HUES64 (cell line): ENCODE measurements at regions not wholly inside any gene's neighbourhood (a gene's known extent, or its start where the extent isn't known, plus 50 kb on each side); places are given as distances from the start of the nearest gene placed in this dataset.
A peak's percentile ranks its signal among the peaks of the same experiment; 100 is the strongest.

ENCODE experiments used
- H3K27ac ChIP-seq: 2 replicates; pipeline ENCODE4 v1.7.0; 2013; ENCODE audit warnings: low read depth, low read length, inconsistent platforms
- H3K27me3 ChIP-seq: 2 replicates; pipeline ENCODE4 v1.6.1; 2013; ENCODE audit warnings: mild to moderate bottlenecking, low read length; ENCODE audit not compliant: insufficient read depth
- H3K36me3 ChIP-seq: 2 replicates; pipeline ENCODE4 v1.6.1; 2013; ENCODE audit warnings: mild to moderate bottlenecking, low read length; ENCODE audit not compliant: insufficient read depth
- H3K4me1 ChIP-seq: 2 replicates; pipeline ENCODE4 v1.6.1; 2013; ENCODE audit warnings: mild to moderate bottlenecking, low read length, moderate library complexity; ENCODE audit not compliant: insufficient read depth
- H3K4me3 ChIP-seq: 2 replicates; pipeline ENCODE4 v1.5.1; 2013; ENCODE audit warnings: mild to moderate bottlenecking, low read length, moderate library complexity
- H3K9ac ChIP-seq: 2 replicates; pipeline ENCODE4 v1.6.1; 2013; ENCODE audit warnings: mild to moderate bottlenecking, low read depth, low read length
- H3K9me3 ChIP-seq: 2 replicates; pipeline ENCODE4 v1.6.1; 2013; ENCODE audit warnings: low read depth, low read length; ENCODE audit not compliant: insufficient read depth
- WGBS: fragments of 150-250, 120-280 bp; methylation state at CpG from one replicate; pipeline ENCODE4 v1.1.7; 2013; ENCODE audit warnings: missing lambda C conversion rate; 5-methylcytosine and 5-hydroxymethylcytosine counted together

DNA sequence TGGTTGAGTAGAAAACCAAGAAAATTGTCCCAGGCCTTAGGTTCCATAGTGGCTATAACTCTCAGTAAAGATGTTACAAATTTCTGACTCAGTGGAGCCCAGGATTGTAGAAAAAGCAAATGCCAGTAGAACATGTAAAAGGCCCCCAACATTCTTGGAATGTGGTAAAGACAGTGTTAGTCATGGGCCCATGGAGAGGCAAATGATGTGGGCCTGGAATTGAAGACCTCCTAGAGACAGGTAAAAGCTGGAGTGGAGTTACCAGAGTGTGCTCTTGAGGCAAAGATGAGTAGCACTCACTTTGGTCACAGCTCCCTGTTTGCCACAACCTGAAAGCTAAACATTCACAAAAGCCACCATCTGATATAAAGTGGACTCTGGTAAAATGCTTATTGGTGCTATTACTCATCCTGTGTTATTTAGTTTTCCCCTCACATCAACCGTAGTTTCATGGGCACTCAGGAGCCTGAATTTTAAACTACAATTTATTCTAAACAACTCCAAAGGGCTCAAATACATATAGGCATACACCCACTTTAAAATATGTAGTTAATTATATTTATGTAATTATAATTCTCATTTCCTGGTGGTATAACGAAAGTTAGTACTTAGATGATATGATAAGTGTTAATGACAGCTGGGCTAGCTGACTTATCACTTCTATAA lies 359.6 kb upstream of the NECTIN3 start:
- peaks cover 49% of the 10 kb centered on the region for H3K4me1 ChIP-seq
- H3K27me3 ChIP-seq: no peaks in the 10 kb centered on the region
- 52% methylated on average over 2 of the region's 2 CpGs for WGBS
- H3K27ac ChIP-seq: peak overlapping the region; percentile 86
- no peak overlapping the region for H3K9ac ChIP-seq
- no peak overlapping the region for H3K4me3 ChIP-seq
- peaks cover 10% of the 10 kb centered on the region; the same call in 1 of the 2 replicates for H3K9me3 ChIP-seq
- no peaks in the 10 kb centered on the region for H3K36me3 ChIP-seq

DNA sequence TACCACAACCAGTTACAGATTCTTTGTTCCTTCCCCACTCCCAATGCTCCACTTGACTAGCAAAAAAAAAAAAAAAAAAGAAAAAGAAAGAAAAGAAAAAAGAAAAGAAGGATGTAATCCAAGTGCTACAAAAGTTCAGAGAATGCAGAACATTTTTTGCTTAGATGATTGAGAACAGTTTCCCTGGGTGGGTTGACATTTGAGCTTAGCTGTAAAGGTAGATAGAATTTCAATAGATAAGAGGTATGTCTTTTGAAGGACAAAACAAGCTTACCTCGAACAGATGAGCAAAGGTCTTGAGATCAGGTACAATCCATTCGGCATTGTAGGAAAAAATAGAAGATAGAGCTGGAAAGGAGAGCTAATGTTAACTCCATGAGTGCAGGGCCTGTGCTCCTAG lies 344.6 kb upstream of the NECTIN3 start:
- WGBS: 92% methylated on average over 2 of the region's 2 CpGs
- Histone ChIP-seq H3K9ac (no peak overlapping the region), H3K27me3 (no peaks in the 10 kb centered on the region), H3K4me1 (peaks cover 14% of the 10 kb centered on the region; the same call in 1 of the 2 replicates), H3K36me3 (no peaks in the 10 kb centered on the region), H3K4me3 (no peak overlapping the region), H3K9me3 (no peaks in the 10 kb centered on the region), H3K27ac (no peak overlapping the region)

DNA sequence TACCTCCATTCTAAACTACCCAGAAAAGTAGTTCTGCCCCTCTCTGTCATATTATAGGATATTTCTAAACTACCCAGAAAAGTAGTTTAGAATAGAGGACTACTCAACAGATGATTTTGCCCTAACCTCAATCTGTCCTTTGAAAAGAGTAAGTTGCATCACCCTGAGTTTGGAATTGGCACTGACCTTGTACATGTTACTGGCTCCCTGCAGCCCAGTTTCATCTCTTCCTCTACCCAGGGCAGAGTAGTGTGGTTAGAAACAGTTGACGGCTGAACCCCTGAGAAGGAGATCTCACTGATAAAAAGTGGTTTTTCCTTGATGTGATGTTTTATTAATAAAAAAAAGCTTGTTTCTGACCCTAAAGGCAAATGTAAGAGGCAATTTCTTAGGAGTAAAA lies 340.5 kb upstream of the NECTIN3 start:
- Histone ChIP-seq H3K9ac (no peak overlapping the region), H3K9me3 (no peaks in the 10 kb centered on the region), H3K27ac (no peak overlapping the region), H3K4me1 (peaks cover 14% of the 10 kb centered on the region; the same call in 1 of the 2 replicates), H3K36me3 (no peaks in the 10 kb centered on the region), H3K4me3 (no peak overlapping the region), H3K27me3 (no peaks in the 10 kb centered on the region)
- WGBS: 100% methylated on average over 1 of the region's 1 CpG

DNA sequence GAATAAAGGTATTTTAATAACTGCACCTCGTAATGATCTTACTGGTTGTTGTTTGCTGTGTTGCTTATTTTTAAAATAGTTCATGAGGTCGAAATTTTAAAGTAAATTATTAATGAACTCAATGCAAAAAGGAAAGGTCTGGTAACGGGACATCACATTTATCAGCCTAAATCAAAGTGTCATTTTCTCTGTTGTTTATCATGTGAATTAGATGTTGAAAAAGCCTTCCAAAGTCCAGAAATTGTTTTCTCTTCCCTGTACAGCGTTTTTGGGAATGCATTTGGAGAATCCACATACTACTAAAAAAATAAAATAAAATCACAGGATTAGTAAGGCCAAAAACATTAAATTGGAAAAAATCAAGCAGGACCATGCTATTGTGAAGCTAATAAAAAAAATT lies 339.2 kb upstream of the NECTIN3 start:
- 94% methylated on average over 2 of the region's 4 CpGs for WGBS
- Histone ChIP-seq H3K36me3 (no peaks in the 10 kb centered on the region), H3K9ac (no peak overlapping the region), H3K9me3 (no peaks in the 10 kb centered on the region), H3K27ac (no peak overlapping the region), H3K4me3 (no peak overlapping the region), H3K27me3 (no peaks in the 10 kb centered on the region), H3K4me1 (peaks cover 7% of the 10 kb centered on the region; the same call in 1 of the 2 replicates)

DNA sequence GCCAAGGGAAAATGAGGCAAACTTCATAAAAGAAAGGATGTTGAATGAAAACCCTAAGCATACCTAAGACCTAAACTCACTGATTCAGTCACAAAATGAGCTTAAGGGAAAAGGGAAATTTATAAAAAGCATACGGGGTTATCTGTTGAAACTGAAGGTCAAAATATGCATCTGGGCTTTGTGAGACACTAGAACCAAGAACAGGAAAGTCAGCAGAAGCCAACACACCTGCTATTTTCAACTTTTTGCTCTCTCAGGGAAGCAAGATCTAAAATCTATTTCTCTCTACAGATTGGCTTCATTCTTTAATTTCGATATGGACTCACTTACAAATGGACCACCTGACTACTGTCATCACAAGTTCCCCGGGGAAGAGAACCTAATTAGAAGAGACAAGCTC lies 338.6 kb upstream of the NECTIN3 start:
- Histone ChIP-seq H3K27ac (no peak overlapping the region), H3K4me1 (peaks cover 7% of the 10 kb centered on the region; the same call in 1 of the 2 replicates), H3K27me3 (no peaks in the 10 kb centered on the region), H3K9ac (no peak overlapping the region), H3K4me3 (no peak overlapping the region), H3K36me3 (no peaks in the 10 kb centered on the region), H3K9me3 (no peaks in the 10 kb centered on the region)
- WGBS: 95% methylated on average over 3 of the region's 3 CpGs

DNA sequence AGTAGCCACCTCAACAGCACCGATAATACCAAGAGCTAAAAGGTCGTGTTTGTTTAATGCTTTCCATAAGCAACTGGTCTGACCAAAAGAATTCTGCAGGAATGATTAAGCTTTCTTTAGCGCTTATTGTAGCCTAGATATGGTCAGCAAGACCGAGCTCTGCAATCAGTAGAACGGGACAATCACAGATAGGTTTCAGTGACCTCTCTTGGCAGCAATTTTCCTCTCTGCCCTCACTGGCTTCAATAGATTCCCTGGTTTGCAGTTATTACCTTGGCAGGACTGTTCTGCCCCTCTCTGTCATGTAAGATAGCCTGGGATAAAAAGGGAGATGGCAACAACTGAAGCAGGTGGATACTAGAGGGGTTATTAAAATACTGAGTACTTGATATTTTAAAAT lies 337.1 kb upstream of the NECTIN3 start:
- H3K27ac ChIP-seq: no peak overlapping the region

DNA sequence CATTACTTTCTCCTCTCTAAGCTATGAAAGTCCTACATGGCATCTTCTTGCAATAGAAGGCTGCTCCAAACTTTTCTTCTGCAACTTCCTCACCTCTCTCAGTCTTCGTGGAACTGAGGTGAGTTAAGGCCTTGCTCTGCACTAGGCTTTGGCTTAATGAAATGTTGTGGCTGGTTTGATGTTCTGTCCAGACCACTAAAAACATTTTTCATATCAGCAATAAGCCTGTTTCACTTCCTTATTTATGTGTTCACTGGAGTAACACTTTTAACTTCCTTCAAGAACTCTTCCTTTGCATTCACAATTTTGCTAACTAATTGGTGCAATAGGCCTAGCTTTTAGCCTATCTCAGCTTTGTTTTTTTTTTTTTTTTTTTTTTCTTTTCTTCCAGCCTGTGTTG lies 335.3 kb upstream of the NECTIN3 start:
- Histone ChIP-seq H3K36me3 (no peaks in the 10 kb centered on the region), H3K27ac (no peak overlapping the region), H3K27me3 (no peaks in the 10 kb centered on the region), H3K4me3 (no peak overlapping the region), H3K4me1 (no peaks in the 10 kb centered on the region), H3K9me3 (no peaks in the 10 kb centered on the region), H3K9ac (no peak overlapping the region)
- 75% methylated on average over 1 of the region's 1 CpG for whole genome bisulfite sequencing

More for the DNA sequence above, 337.1 kb upstream of the NECTIN3 start:
- 96% methylated on average over 5 of the region's 5 CpGs for WGBS
- Histone ChIP-seq H3K4me1 (no peaks in the 10 kb centered on the region), H3K27me3 (no peaks in the 10 kb centered on the region), H3K9me3 (no peaks in the 10 kb centered on the region), H3K9ac (no peak overlapping the region), H3K36me3 (no peaks in the 10 kb centered on the region), H3K4me3 (no peak overlapping the region)

DNA sequence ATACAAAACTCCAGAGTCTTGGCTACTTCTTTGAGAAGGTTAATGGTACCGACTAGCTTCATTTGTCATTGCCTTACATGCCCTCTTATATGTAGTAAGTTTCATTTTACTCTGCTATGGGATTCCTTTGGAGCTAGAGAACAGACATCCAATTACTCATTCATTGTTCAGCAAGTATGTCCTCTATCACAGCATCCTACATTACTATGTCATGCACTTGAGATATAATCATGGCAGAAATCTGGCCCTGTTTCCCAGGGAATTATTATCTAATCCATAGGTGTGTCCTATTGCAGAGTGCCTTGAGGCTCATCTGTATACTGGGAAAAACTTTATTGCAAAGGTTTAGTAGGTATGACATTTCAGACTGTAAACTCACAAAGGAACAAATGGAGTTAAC lies 333.1 kb upstream of the NECTIN3 start:
- Histone ChIP-seq H3K36me3 (no peaks in the 10 kb centered on the region), H3K9me3 (no peaks in the 10 kb centered on the region), H3K4me3 (no peak overlapping the region), H3K27ac (no peak overlapping the region), H3K9ac (no peak overlapping the region), H3K4me1 (peaks cover 9% of the 10 kb centered on the region), H3K27me3 (no peaks in the 10 kb centered on the region)
- WGBS: no CpG with 5 or more reads among the region's 1 CpG

DNA sequence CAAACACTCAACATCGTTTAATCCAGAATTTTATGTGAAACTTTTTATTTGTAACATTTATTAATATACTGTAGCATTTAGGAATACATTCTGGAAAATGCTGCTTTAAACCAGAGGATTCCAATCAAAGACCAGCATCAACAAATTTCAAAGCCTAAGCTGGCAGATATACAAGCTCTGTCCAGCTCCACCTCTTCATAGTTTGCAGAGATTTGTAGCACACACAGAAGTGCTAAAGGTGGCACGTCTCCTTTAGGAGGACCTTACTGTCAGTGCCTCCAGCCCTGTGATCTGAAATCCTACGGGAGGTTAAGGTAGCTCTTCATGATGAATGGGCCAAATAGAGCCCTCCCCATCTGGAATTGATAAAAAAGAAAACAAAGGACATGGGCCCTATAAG lies 329.7 kb upstream of the NECTIN3 start:
- H3K27ac ChIP-seq: no peak overlapping the region

DNA sequence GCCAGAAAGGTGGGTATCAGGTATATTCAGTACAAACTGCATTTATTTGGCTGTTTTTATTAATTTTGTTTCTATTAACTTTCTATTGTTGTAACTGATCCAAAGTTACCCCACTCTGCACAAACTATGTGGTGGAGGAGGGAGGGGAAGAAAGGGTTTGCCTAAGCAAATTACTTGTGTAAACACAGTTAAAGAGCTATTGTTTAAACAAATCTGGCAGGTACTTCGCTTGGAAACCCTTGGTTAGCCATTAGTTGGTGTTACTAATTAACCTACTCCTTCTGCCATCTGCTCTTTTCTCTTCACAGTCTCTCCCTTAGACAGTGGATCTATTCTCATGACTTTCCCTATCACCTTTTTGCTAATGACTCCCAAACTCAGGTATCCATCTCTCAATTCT lies 328.4 kb upstream of the NECTIN3 start:
- Histone ChIP-seq H3K4me3 (no peak overlapping the region), H3K27me3 (no peaks in the 10 kb centered on the region), H3K9ac (no peak overlapping the region), H3K36me3 (no peaks in the 10 kb centered on the region), H3K9me3 (no peaks in the 10 kb centered on the region), H3K4me1 (peaks cover 11% of the 10 kb centered on the region), H3K27ac (no peak overlapping the region)
- WGBS: 56% methylated on average over 1 of the region's 1 CpG

More for the DNA sequence above, 329.7 kb upstream of the NECTIN3 start:
- H3K27me3 ChIP-seq: no peaks in the 10 kb centered on the region
- WGBS: 90% methylated on average over 2 of the region's 3 CpGs
- H3K4me3 ChIP-seq: no peak overlapping the region
- no peaks in the 10 kb centered on the region for H3K9me3 ChIP-seq
- no peaks in the 10 kb centered on the region for H3K36me3 ChIP-seq
- H3K9ac ChIP-seq: no peak overlapping the region
- peaks cover 11% of the 10 kb centered on the region for H3K4me1 ChIP-seq

DNA sequence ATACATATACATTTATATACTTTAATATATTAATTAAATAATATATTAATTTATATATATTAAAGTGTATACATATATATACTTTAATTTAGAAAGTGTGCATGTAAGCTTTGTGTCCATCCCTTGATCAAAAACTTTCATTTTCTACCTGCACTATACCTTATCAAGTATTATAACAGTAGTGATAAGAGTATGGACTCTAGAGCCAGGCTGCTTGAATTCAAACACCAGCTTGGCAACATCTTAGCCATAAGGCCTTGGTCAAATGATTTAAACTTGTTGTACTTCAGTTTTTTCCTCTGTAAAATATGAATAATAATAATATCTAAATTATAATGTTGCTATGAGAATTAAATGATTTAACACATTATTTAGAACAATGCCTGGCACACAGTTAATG lies 327.6 kb upstream of the NECTIN3 start:
- H3K36me3 ChIP-seq: no peaks in the 10 kb centered on the region
- no peak overlapping the region for H3K27ac ChIP-seq
- no peaks in the 10 kb centered on the region for H3K27me3 ChIP-seq
- no peak overlapping the region for H3K4me3 ChIP-seq
- H3K9me3 ChIP-seq: no peaks in the 10 kb centered on the region
- peaks cover 11% of the 10 kb centered on the region for H3K4me1 ChIP-seq
- no peak overlapping the region for H3K9ac ChIP-seq

DNA sequence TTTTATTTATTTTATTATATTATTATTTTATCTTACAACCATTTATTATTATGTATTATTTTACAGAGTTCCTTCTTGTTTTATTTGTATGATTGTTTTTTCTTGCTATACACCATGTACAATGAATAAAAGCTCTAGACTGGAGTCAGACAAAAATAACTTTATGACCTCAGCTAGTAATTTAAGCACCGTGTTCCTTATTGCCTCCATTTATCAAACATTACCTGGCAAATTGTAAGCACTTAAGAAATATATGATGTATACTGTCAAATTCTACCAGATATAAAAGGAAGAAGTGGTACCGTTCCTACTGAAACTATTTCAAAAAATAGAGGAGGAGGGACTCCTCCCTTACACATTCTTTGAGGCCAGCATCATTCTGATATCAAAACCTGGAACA lies 326.9 kb upstream of the NECTIN3 start:
- H3K27ac ChIP-seq: no peak overlapping the region
- no peaks in the 10 kb centered on the region for H3K27me3 ChIP-seq

More for the DNA sequence above, 326.9 kb upstream of the NECTIN3 start:
- H3K36me3 ChIP-seq: no peaks in the 10 kb centered on the region
- no peak overlapping the region for H3K9ac ChIP-seq
- H3K4me3 ChIP-seq: no peak overlapping the region
- peaks cover 17% of the 10 kb centered on the region for H3K4me1 ChIP-seq
- WGBS: 100% methylated on average over 2 of the region's 2 CpGs
- H3K9me3 ChIP-seq: no peaks in the 10 kb centered on the region
